HG03354 (cell line): ENCODE measurements at regions not wholly inside any gene's neighbourhood (a gene's known extent, or its start where the extent isn't known, plus 50 kb on each side); places are given as distances from the start of the nearest gene placed in this dataset.
"Not testable (repeated sequence)": the region's sequence is repeated elsewhere in the genome, so short reads cannot be mapped to it uniquely, and the experiment has no call there.

Experiments
- ATAC-seq: cut with Tn5 transposase; IDR thresholded peaks from one replicate; pipeline ENCODE4 v1.9.1; 2021; ENCODE audit warnings: mild to moderate bottlenecking; ENCODE audit not compliant: unreplicated experiment, poor library complexity, severe bottlenecking

GRCh38 chr11:98061858-98062257 is 958.9 kb upstream of the CNTN5 start:
- no peak for ATAC-seq

- no peak for ATAC-seq
Measured at GRCh38 chr11:98062714-98063113, 958.0 kb upstream of the CNTN5 start.

- ATAC-seq: no peak
Measured at GRCh38 chr11:98068251-98068650, 952.5 kb upstream of the CNTN5 start.

- ATAC-seq: not testable (repeated sequence)
Measured at GRCh38 chr11:98069147-98069546, 951.6 kb upstream of the CNTN5 start.

GRCh38 chr11:98069861-98070260 is 950.9 kb upstream of the CNTN5 start:
- ATAC-seq: no peak

GRCh38 chr11:98090861-98091505 is 929.8 kb upstream of the CNTN5 start:
- no peak for ATAC-seq

GRCh38 chr11:98099371-98099770 is 921.4 kb upstream of the CNTN5 start:
- no peak for ATAC-seq

GRCh38 chr11:98100689-98101088 is 920.1 kb upstream of the CNTN5 start:
- no peak for ATAC-seq

- no peak for ATAC-seq
Measured at GRCh38 chr11:98101329-98101728, 919.4 kb upstream of the CNTN5 start.

- ATAC-seq: no peak
Measured at GRCh38 chr11:98104249-98104648, 916.5 kb upstream of the CNTN5 start.

GRCh38 chr11:98107736-98108135 is 913.0 kb upstream of the CNTN5 start:
- no peak for ATAC-seq

- no peak for ATAC-seq
Measured at GRCh38 chr11:98110030-98110429, 910.7 kb upstream of the CNTN5 start.

- ATAC-seq: no peak
Measured at GRCh38 chr11:98115873-98116272, 904.9 kb upstream of the CNTN5 start.

- ATAC-seq: no peak
Measured at GRCh38 chr11:98130117-98130625, 890.6 kb upstream of the CNTN5 start.

GRCh38 chr11:98136357-98136756 is 884.4 kb upstream of the CNTN5 start:
- no peak for ATAC-seq

- ATAC-seq: no peak
Measured at GRCh38 chr11:98137437-98137836, 883.3 kb upstream of the CNTN5 start.

GRCh38 chr11:98143661-98144060 is 877.1 kb upstream of the CNTN5 start:
- no peak for ATAC-seq

GRCh38 chr11:98153752-98154151 is 867.0 kb upstream of the CNTN5 start:
- ATAC-seq: no peak

- no peak for ATAC-seq
Measured at GRCh38 chr11:98155696-98156095, 865.1 kb upstream of the CNTN5 start.

- no peak for ATAC-seq
Measured at GRCh38 chr11:98177925-98178324, 842.8 kb upstream of the CNTN5 start.

- no peak for ATAC-seq
Measured at GRCh38 chr11:98180511-98180910, 840.2 kb upstream of the CNTN5 start.

GRCh38 chr11:98180921-98181320 is 839.8 kb upstream of the CNTN5 start:
- ATAC-seq: no peak
